ENCODE measurements at regions not wholly inside any gene's neighbourhood (a gene's known extent, or its start where the extent isn't known, plus 50 kb on each side); places are given as distances from the start of the nearest gene placed in this dataset.

DNA sequence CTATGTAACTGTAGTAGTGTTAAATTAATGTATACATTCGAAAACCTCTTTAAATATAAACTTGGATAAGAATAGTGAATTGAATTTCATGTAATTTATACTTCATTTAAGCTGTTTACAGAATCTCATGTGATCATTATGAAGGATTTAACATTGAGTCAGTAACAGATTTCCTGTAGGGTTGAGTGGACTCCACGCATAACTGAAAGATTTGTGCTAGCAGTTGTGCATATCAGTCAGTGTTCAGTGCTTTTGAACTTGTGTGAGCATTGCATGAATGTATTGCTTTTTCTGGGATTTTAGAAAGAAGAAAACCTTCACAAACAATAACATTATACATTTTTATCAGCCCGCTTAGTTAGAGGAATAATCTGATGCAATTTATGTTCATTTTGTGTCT lies 1435.3 kb downstream of the LRFN5 start:
- no peak for TF ChIP-seq EZH2 (IDR thresholded peaks at IDR 0.05; ENCODE audit: borderline replicate concordance, low read depth, low read length, severe bottlenecking)
- TF ChIP-seq, protein P1, sequence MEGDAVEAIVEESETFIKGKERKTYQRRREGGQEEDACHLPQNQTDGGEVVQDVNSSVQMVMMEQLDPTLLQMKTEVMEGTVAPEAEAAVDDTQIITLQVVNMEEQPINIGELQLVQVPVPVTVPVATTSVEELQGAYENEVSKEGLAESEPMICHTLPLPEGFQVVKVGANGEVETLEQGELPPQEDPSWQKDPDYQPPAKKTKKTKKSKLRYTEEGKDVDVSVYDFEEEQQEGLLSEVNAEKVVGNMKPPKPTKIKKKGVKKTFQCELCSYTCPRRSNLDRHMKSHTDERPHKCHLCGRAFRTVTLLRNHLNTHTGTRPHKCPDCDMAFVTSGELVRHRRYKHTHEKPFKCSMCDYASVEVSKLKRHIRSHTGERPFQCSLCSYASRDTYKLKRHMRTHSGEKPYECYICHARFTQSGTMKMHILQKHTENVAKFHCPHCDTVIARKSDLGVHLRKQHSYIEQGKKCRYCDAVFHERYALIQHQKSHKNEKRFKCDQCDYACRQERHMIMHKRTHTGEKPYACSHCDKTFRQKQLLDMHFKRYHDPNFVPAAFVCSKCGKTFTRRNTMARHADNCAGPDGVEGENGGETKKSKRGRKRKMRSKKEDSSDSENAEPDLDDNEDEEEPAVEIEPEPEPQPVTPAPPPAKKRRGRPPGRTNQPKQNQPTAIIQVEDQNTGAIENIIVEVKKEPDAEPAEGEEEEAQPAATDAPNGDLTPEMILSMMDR (IDR thresholded peaks at IDR 0.05; ENCODE audit: borderline replicate concordance, extremely low read depth, low read length, poor library complexity, severe bottlenecking): no peak

All from DND-41 (cell line).